ENCODE measurements at regions not wholly inside any gene's neighbourhood (a gene's known extent, or its start where the extent isn't known, plus 50 kb on each side); places are given as distances from the start of the nearest gene placed in this dataset.

DNA sequence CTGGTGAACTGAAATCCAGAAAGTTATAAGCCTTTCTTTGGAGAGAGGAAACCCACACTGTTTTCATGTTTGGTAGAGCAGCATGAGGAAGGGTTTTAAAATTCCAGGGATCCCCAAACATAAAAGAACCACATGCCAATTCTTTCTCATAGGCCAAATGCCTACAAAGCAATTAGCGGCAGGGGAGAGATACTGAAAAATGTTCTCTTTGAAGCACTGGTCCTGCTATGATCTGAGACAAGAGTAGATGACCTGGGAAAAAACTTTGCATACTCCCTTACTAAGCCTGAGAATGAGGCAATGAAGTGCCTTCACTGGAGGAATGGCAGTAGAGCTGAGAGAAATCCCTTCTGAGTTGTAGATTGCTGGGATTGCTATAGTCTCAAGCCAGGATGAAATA lies 1261.7 kb downstream of the DSC3 start:
- TF ChIP-seq, protein P1, sequence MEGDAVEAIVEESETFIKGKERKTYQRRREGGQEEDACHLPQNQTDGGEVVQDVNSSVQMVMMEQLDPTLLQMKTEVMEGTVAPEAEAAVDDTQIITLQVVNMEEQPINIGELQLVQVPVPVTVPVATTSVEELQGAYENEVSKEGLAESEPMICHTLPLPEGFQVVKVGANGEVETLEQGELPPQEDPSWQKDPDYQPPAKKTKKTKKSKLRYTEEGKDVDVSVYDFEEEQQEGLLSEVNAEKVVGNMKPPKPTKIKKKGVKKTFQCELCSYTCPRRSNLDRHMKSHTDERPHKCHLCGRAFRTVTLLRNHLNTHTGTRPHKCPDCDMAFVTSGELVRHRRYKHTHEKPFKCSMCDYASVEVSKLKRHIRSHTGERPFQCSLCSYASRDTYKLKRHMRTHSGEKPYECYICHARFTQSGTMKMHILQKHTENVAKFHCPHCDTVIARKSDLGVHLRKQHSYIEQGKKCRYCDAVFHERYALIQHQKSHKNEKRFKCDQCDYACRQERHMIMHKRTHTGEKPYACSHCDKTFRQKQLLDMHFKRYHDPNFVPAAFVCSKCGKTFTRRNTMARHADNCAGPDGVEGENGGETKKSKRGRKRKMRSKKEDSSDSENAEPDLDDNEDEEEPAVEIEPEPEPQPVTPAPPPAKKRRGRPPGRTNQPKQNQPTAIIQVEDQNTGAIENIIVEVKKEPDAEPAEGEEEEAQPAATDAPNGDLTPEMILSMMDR (IDR thresholded peaks at IDR 0.05): no peak
- TF ChIP-seq EZH2 (IDR thresholded peaks at IDR 0.05): no peak
